Upper lobe of right lung (tissue), 1 donor: ENCODE measurements at regions not wholly inside any gene's neighbourhood (a gene's known extent, or its start where the extent isn't known, plus 50 kb on each side); places are given as distances from the start of the nearest gene placed in this dataset.

Source experiments
- ATAC-seq: fragments of 200-7000 bp; cut with Tn5 transposase; one replicate; pipeline ENCODE4 v1.9.1; 2020; ENCODE audit warnings: mild to moderate bottlenecking, moderate library complexity
- DNase-seq: peaks from one replicate; pipeline ENCODE4 v3.0.0-alpha.2; 2020
- H3K27ac ChIP-seq: fragments of 200-600 bp; one replicate; pipeline ENCODE4 v1.8.0; 2022
- H3K27me3 ChIP-seq: fragments of 200-600 bp; one replicate; pipeline ENCODE4 v1.8.0; 2022; ENCODE audit warnings: mild to moderate bottlenecking
- H3K36me3 ChIP-seq: fragments of 200-600 bp; one replicate; pipeline ENCODE4 v1.8.0; 2022
- H3K4me1 ChIP-seq: fragments of 200-600 bp; one replicate; pipeline ENCODE4 v1.8.0; 2022
- H3K4me3 ChIP-seq: fragments of 200-600 bp; one replicate; pipeline ENCODE4 v1.8.0; 2022; ENCODE audit warnings: mild to moderate bottlenecking
- H3K9me3 ChIP-seq: fragments of 200-600 bp; one replicate; pipeline ENCODE4 v1.8.0; 2022
- intact Hi-C: fragments of 100-400 bp; cut with DNase I; formaldehyde crosslinking; loops from one replicate; pipeline ENCODE4 v1.11.0; 2022
- TF ChIP-seq, protein P1 (sequence below): fragments of 200-600 bp; IDR thresholded peaks from one replicate; pipeline ENCODE4 v1.8.0; 2022; ENCODE audit warnings: antibody characterized with exemption
- donor health status: DM: no; HTN: yes; CAD: no; lungs with severe emphysema.

- Histone ChIP-seq H3K4me3 (no peak overlapping the region), H3K4me1 (peaks cover 9% of the 10 kb centered on the region), H3K9me3 (no peaks in the 10 kb centered on the region), H3K27me3 (no peaks in the 10 kb centered on the region), H3K36me3 (no peaks in the 10 kb centered on the region), H3K27ac (no peak overlapping the region)
- TF ChIP-seq, protein P1, sequence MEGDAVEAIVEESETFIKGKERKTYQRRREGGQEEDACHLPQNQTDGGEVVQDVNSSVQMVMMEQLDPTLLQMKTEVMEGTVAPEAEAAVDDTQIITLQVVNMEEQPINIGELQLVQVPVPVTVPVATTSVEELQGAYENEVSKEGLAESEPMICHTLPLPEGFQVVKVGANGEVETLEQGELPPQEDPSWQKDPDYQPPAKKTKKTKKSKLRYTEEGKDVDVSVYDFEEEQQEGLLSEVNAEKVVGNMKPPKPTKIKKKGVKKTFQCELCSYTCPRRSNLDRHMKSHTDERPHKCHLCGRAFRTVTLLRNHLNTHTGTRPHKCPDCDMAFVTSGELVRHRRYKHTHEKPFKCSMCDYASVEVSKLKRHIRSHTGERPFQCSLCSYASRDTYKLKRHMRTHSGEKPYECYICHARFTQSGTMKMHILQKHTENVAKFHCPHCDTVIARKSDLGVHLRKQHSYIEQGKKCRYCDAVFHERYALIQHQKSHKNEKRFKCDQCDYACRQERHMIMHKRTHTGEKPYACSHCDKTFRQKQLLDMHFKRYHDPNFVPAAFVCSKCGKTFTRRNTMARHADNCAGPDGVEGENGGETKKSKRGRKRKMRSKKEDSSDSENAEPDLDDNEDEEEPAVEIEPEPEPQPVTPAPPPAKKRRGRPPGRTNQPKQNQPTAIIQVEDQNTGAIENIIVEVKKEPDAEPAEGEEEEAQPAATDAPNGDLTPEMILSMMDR: no peak
- DNase-seq (no peak), ATAC-seq (no peak)
- intact Hi-C loops: no loop called here
Measured at GRCh38 chr10:29749150-29749549, 114.4 kb upstream of the SVIL start.

GRCh38 chr10:29748109-29748650 is 113.4 kb upstream of the SVIL start:
- Histone ChIP-seq H3K4me1 (peaks cover 9% of the 10 kb centered on the region), H3K27me3 (no peaks in the 10 kb centered on the region), H3K36me3 (no peaks in the 10 kb centered on the region), H3K27ac (no peak overlapping the region), H3K9me3 (no peaks in the 10 kb centered on the region), H3K4me3 (no peak overlapping the region)
- DNase-seq: no peak
- intact Hi-C loops: no loop called here
- ATAC-seq: no peak
- TF ChIP-seq, protein P1: no peak

DNA sequence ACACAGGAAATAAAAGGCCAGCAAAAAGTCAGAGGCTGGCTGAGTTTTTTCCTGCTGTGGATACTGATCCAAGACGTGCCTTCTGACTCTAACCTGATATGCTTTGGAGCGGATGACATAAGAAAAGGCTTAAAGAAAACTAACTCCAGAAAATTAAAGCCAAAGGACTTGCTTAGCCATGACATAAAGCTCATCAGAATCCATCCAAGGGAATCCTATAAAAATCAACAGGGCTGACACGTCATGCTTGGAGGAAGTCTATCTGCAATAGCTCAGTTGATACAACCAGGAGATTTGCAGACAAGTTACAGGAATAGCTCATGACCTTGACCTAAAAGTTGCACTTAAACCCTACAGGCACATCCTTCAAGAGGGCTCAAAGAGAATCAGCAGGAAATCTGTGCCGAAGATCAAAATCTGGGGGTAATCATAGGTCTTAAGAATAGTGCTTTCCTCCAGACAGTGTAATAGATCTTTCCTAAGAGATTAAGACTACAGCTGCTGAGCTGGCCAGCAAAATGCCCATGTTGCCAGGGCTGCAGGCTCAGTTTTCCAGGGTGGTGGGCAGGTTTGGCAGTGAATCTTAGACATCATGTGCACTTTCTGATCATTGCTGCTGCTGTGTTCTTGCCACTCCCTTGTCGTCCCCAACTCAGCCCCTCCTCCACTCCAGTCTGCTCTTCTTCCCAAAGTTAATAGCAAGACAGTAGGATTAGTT is 111.5 kb upstream of the SVIL start:
- Histone ChIP-seq H3K4me3 (no peak overlapping the region), H3K27ac (peak overlapping the region; percentile 6), H3K4me1 (peaks cover 9% of the 10 kb centered on the region), H3K27me3 (no peaks in the 10 kb centered on the region), H3K9me3 (no peaks in the 10 kb centered on the region), H3K36me3 (no peaks in the 10 kb centered on the region)
- intact Hi-C loops: no loop called here
- TF ChIP-seq, protein P1: no peak
- no peak for DNase-seq
- ATAC-seq: peak; percentile 43

GRCh38 chr10:29740981-29741545 is 106.3 kb upstream of the SVIL start:
- H3K27ac ChIP-seq: no peak overlapping the region
- no peak overlapping the region for H3K4me3 ChIP-seq
- no peaks in the 10 kb centered on the region for H3K27me3 ChIP-seq
- ATAC-seq (no peak), DNase-seq (no peak)
- intact Hi-C loops: no loop called here
- peaks cover 8% of the 10 kb centered on the region for H3K4me1 ChIP-seq
- H3K9me3 ChIP-seq: no peaks in the 10 kb centered on the region
- H3K36me3 ChIP-seq: no peaks in the 10 kb centered on the region
- TF ChIP-seq, protein P1: no peak

- H3K36me3 ChIP-seq: no peaks in the 10 kb centered on the region
- no peak for ATAC-seq
- no peak overlapping the region for H3K4me3 ChIP-seq
- TF ChIP-seq, protein P1: no peak
- H3K4me1 ChIP-seq: peaks cover 16% of the 10 kb centered on the region
- H3K27me3 ChIP-seq: no peaks in the 10 kb centered on the region
- no peak overlapping the region for H3K27ac ChIP-seq
- intact Hi-C loops: no loop called here
- no peaks in the 10 kb centered on the region for H3K9me3 ChIP-seq
- no peak for DNase-seq
Measured at GRCh38 chr10:29738341-29738740, 103.6 kb upstream of the SVIL start.
